HepG2 (cell line): ENCODE measurements at regions not wholly inside any gene's neighbourhood (a gene's known extent, or its start where the extent isn't known, plus 50 kb on each side); places are given as distances from the start of the nearest gene placed in this dataset.

Experiments used
- ARID4A ChIP-seq: sonication (generic); formaldehyde crosslinking; IDR thresholded peaks from 2 replicates; pipeline ENCODE4 v1.5.0; 2020; ENCODE audit warnings: mild to moderate bottlenecking, missing genetic modification reagents, borderline replicate concordance
- CEBPB ChIP-seq: IDR thresholded peaks from 2 replicates; pipeline ENCODE4 v1.6.1; 2011; ENCODE audit warnings: low read depth, low read length, improper control_type of control experiment, borderline replicate concordance
- CTCF ChIP-seq: sonication (generic); formaldehyde crosslinking; IDR thresholded peaks from 2 replicates; pipeline ENCODE4 v1.5.0; 2020; ENCODE audit warnings: mild to moderate bottlenecking, missing genetic modification reagents, moderate library complexity
- KAT8 ChIP-seq: IDR thresholded peaks from 2 replicates; pipeline ENCODE4 v1.6.1; 2016; ENCODE audit warnings: missing genetic modification reagents, missing compliant biosample characterization
- MAX ChIP-seq: IDR thresholded peaks from 2 replicates; pipeline ENCODE4 v1.6.1; 2012; ENCODE audit warnings: inconsistent platforms
- MXD4 ChIP-seq: IDR thresholded peaks from 2 replicates; pipeline ENCODE4 v1.6.1; 2016; ENCODE audit warnings: mild to moderate bottlenecking, missing biosample characterization, missing genetic modification reagents
- NCOA1 ChIP-seq: sonication (generic); formaldehyde crosslinking; IDR thresholded peaks from 2 replicates; pipeline ENCODE4 v1.9.0; 2021; ENCODE audit warnings: missing genetic modification reagents
- PATZ1 ChIP-seq: sonication (generic); formaldehyde crosslinking; IDR thresholded peaks from 2 replicates; pipeline ENCODE4 v1.4.0; 2020; ENCODE audit warnings: missing genetic modification reagents
- REPIN1 ChIP-seq: sonication (generic); formaldehyde crosslinking; IDR thresholded peaks from 2 replicates; pipeline ENCODE4 v1.8.0; 2022; ENCODE audit warnings: missing genetic modification reagents, low read depth, mild to moderate bottlenecking, borderline replicate concordance
- REST ChIP-seq, 2 experiments: IDR thresholded peaks; 2 replicates each; pipeline ENCODE4 v1.6.1; 2011 to 2012; ENCODE audit warnings: low read length in 2 of 2, borderline replicate concordance in 1 of 2, low read depth in 1 of 2, mild to moderate bottlenecking in 1 of 2, moderate library complexity in 1 of 2
- ZNF530 ChIP-seq: sonication (generic); formaldehyde crosslinking; IDR thresholded peaks from 2 replicates; pipeline ENCODE4 v1.5.0; 2020; ENCODE audit warnings: low read depth, mild to moderate bottlenecking, missing genetic modification reagents
- ZNF737 ChIP-seq: sonication (generic); formaldehyde crosslinking; IDR thresholded peaks from 2 replicates; pipeline ENCODE4 v1.5.0; 2020; ENCODE audit warnings: missing genetic modification reagents, mild to moderate bottlenecking, borderline replicate concordance

- no peak for TF ChIP-seq NCOA1 (CRISPR knock-in tag)
- TF ChIP-seq ZNF737: no peak
- TF ChIP-seq MXD4: no peak
- TF ChIP-seq CTCF (CRISPR knock-in tag): no peak
- no peak for TF ChIP-seq REPIN1 (CRISPR knock-in tag)
- no peak for TF ChIP-seq KAT8
- TF ChIP-seq ARID4A (CRISPR knock-in tag): no peak
- TF ChIP-seq MAX: no peak
- TF ChIP-seq CEBPB: no peak
- no peak for TF ChIP-seq PATZ1
- TF ChIP-seq REST (IDR thresholded peaks at IDR 0.05; ENCODE audit: borderline replicate concordance in 1 of 2, low read depth in 1 of 2, low read length in 2 of 2): no peak
- no peak for TF ChIP-seq ZNF530 (CRISPR knock-in tag)
Measured at GRCh38 chr3:147604136-147604535, 195.0 kb downstream of the ZIC1 start.
